GM21825 (cell line): ENCODE measurements at regions not wholly inside any gene's neighbourhood (a gene's known extent, or its start where the extent isn't known, plus 50 kb on each side); places are given as distances from the start of the nearest gene placed in this dataset.

ENCODE experiments used
- ATAC-seq: cut with Tn5 transposase; IDR thresholded peaks from one replicate; pipeline ENCODE4 v1.9.1; 2021; ENCODE audit warnings: mild to moderate bottlenecking, moderate library complexity; ENCODE audit not compliant: unreplicated experiment

DNA sequence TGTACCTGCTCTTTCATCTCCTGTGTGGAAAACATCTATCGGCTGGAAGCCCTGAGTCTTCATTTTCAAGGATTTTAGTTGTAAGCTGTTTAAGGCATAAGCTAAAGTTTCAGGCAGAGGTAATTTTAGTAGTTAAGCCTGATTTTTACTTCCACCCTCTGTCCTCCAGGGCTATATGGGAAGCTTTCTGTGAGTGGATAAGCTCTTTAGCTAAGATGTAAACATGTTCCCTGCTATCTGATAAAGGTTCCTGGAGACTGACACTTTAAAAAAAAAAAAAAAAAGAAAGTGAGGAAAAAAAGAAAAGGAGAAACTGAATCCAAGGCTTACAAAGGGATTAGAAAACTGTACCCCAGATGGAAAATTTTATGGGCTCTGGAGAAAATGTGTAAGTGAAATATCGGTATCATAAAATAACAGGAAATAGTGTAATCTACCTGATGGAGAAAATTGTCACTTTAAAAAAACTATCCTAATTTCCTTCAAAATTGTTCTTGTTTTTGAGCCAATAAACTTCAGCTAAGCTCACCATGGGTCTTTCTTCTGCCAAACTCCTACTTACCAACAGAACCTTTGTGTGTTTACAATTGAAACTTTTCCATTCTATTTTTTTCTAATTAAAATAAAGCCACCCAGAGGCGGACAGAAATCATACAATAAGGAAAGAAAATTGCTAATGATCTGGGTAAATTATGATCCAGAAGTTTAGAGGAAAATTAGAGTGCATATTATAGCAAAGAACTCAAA, 180.5 kb downstream of the TGFB2 start:
- no peak for ATAC-seq

DNA sequence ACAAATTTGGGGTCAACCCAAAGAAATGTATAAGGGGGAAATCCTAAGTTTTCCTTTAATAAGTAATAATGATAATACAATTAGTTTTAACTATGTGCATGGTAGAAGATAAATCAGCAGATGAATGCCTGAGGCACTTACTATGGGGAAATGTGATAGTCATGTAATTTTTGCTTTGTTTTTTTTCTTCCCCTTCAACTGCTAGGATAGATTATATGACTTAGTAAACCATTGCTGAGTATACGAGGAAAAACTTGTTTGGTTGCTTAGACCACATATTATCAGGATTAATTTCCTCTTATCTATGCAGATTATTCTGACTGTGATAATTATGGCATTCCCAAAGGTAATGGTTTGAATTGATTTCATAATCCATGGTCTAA, 181.1 kb downstream of the TGFB2 start:
- no peak for ATAC-seq

DNA sequence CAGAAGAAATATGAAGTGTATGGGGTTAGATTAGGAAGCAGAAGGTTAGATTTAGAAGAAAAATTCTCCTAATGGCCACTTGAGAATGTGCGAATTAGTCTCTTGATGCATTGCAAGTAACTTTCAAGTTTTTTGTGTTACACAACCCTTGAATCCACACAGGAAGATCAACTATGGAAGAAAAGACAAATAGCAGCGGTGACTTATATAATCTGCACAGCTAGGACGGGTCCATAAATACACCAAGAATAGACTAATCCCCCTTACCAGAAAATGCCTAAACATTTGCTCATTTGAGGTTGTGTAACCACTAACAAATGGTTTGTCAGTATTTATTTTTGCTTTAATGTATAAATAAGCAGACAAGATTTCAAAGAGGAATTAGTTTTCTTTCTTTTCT, 182.6 kb downstream of the TGFB2 start:
- no peak for ATAC-seq

DNA sequence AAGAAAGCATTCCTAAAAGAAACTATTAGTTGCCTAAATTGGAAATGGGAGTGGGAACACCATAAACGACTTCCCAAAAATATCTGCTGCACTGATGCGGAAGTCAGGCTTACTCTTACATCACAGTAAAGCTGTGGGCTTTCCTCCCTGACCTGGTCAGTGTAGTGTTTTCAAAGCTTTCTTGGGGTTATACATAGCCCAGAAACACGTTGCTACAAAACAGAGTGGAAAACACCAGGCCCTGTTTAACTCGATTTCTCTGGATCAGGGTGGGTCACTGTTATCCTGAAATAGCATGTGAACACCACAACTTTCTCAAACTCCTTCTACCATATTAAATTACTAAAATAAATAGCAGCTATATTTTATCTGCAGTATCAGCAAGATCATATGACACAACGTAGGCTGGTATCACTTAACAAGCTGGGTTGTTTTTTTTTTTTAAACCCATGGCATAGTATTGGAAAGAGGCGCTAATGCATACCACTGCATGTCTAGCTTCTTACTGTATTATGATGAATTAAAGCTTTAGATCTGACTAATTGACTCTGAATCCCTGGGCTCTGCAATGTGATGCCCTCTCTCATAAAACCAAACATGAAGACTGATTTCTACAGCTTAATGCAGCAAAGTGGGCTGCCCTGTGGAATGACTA, 184.6 kb downstream of the TGFB2 start:
- ATAC-seq = no peak

DNA sequence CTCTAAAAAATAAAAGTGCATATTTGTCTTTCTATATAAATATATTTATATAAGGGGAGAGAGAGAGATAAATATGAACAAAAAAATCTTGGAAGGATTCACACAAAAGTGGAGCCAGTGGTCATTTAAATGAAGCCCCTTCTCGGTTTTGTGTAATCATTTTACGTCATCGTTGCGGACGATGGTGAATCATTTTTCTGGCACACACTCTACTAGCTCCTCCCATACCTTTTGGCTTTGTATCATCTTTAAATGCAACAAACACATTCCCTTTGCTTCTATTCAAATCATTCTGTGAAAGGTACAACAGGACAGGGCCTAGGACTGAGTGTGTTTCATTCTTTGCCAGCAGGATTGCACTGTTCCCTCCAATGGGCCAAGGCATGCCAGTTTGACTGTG, 186.8 kb downstream of the TGFB2 start:
- no peak for ATAC-seq

DNA sequence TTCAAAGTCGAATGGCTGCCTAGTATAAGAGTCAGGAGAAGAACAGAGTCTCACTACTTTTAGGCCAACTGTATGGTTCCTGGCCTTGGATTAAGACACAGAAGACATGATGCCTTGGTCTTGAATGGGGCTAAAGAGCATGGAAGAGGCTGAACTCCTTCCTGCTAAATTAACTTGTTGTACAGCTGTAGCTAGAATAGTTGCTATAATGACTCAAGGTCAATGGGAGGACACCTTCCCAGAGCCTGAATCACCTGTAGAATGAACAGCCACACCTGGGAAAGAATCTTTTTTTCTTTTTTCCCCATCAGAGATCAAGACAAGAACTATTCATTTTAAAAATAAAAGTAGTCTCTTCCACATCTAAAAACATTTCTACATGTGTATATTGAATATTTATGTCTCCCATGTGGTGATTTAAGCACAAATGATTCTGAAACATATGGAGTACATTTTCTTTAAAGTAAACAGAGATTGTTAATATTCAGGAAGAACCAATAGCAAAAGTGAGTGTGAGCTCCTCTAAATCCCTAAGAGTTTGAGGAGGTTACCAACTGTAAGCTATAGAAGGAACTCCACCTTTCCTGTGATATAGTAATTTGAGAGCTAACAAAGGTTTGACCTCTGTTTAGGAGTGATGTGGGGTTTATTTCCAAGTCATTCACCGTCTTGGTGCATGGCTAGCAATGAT, 191.3 kb downstream of the TGFB2 start:
- ATAC-seq = no peak

DNA sequence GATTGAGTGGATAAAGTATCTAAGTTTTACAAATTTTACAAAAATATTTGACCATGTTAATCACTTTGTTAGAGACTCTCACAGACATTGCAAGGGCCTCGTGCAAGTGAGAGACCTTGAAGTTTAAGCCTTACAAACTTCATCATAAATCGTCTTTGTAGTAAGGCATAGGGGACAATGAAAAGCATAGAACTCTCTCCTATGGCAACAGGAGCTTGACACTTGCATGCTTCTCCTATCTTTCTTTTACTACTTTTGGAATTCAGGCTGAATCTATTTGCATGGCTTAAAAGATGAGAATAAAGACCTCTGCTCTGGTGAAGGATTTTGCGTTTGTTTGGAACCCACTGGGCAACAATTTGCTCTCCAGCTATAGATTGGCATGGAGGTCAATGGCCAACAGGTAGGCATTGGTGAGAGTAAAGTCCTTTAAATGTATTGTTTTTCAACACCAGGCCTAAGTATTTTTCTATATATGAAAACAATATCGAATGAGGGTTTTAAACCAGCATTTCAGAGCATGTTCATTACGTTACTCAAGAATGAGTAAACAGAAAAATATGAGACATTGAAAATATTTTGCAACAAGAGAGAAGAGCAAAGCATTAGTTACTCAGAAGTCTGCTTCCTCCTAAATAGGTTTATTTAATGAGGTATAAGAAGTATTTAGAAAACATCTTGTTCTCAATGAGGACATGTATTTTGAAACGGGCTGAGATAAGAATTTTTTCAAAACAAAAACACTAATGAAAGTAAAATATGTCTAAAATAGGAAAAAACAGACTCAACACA, 192.2 kb downstream of the TGFB2 start:
- ATAC-seq = no peak

DNA sequence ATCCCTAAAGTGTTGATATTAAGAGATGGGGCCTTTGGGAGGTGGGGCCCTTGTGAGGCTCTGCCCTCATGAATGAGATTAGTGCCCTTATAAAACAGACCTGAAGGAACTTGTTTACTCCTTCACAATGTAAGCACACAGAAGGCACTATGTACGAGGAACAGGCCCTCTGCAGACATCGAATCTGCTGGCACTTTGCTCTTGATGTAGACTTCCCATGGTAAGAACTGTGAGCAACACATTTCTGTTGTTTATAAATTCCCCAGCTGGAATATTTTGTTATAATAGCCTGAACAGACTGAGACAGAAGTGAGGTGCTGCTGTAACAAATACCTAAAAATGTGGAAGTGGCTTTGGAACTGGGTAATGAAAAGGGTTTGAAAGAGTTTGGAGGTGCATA, 193.2 kb downstream of the TGFB2 start:
- no peak for ATAC-seq

DNA sequence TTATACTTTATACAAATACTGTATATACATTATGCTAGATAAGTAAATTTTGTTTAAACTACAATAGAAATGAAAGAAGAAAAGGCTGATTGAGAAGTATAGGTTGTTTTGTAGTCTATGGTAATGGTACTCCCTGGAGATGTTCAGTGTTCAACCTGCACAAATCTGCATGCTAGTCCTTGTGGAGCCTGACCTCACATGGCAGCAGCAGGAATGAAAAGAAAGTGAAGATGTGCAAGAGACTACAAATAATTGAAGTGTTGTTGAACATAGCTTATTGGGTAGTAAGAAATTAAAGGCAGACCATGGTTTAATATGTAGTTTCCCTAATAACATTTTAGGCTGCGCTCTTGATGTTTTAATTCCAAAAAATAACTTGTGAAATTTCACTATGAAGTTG, 201.2 kb downstream of the TGFB2 start:
- no peak for ATAC-seq

DNA sequence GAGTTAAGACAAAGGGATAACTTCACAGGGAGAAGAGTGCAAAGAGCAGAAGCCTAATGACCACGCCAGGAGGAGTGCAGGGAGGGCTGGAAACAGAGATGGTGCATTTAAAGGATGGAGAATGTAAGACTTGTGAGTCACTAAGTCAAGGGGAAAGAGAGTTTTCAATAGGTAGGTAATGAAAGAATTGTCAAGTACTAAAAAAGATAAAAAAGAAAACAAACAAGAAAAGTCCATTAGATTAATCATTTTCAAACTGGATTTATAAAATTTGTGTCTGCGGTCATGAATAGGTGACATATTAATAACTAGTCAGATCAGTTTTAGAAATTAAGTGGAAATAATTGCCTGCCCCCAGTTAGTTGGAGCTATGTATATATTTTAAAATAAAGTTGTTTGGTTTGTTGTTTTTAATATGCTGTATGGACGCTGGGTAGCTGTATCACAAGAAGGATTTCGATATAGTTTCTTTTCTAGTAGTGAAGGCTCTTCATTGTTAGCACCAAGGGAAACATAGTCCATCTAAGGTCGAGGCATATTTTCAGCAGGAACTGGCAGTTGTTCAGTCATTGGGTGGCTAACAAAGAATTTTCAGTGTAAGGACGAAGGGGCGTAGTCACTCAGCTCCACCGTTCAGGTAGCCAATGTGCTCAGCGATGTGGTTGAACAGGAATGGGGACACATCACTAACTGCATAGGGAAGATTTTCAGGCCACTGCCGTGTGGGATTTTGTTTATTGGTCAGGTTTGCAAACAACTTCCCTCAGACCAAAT, 203.0 kb downstream of the TGFB2 start:
- no peak for ATAC-seq

DNA sequence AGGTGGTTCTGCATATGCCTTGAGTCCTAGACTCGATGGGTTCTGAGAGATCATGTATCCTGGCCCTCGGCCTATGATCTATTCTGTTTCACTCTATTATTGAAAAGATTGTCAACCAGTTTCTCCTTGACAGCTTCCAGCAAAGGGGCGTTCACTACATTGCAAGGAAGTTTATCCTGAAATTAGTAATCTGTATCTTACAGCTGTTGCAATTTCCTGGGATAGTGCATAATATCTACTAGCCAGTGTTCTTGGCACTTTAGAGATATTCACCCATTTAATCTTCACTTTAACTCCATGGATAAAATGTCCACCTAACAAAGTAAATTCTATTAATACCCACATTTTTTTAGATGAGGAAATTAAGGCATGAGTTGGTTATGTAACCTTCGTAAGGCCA, 203.6 kb downstream of the TGFB2 start:
- no peak for ATAC-seq

DNA sequence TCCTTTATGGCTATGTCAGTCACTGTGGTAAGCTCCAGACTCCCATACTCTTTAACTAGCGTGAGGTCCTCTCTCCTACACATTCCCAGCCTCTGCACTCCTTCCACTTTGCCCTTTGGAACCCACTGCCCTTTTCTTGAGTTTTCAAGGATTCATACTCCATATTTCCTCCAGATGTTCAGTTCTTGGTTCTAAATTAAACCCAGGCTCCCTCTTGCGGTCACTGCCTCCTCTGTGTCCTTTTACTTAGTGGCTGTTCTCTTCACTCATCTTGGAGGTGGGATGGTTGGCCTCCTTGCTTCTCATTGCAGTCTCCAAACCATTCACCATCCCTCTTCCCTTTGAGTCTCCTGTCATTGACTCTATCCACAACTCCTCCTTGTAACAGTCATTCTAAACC, 208.1 kb downstream of the TGFB2 start:
- no peak for ATAC-seq

DNA sequence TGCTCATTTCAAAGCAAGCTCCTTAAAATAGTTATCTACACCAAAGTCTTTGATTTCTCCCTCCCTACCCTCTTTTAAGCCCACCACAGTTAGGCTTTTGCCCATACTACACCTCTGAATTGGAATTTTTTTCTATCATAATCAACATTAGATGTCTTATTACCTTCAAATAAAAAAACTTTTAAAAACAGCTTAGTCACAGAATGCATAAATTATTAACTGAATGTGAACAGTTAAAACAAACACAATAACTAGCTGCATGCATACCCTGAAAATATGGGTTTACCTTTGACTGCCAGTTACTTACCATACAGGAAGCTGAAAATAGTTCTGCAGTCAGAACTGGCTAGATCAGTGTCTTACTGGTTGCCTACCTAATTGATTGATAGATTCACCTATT, 210.9 kb downstream of the TGFB2 start:
- no peak for ATAC-seq

DNA sequence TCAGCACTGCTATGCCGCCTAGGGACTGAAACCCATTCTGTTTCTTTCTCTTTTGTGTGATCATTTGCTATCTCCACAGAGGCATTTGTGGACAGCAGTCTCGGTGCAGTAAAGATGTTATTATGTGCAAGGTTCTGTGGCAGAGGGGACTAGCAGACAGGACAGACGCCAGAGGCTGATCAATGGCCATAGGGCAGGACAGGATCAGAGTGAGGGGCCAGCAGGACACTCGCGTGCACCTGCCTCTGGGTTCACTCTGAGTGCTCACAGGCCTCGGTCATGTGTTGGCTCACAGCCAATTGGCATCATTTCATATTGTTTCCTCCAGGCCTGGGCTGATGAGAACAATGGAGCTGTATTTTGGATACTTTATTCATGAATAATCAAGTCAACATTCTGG, 212.6 kb downstream of the TGFB2 start:
- ATAC-seq = no peak

DNA sequence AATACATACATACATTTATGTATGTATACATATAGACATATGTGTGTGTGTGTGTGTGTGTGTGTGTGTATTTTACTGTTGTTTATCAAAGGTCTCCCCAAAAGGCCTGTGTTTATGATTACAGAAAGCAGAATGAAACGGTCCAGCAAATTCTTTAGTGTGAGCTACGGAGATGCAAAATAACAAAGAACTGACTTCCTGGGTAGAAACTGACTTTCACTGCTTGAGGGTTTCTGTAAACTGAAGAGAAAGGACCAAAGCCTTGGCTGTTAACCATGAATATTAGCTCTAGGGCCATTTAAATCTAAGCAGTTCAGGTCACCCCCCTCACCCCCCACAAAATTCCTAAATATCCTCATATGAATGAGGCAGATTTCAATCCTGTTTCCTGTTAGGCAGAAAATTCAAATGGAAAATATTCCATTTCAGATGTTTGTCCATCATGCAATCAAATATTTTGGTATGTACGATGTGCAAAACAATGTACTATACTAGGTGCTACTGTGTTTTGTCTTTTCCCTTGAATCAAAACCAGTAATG, 213.2 kb downstream of the TGFB2 start:
- ATAC-seq = no peak

DNA sequence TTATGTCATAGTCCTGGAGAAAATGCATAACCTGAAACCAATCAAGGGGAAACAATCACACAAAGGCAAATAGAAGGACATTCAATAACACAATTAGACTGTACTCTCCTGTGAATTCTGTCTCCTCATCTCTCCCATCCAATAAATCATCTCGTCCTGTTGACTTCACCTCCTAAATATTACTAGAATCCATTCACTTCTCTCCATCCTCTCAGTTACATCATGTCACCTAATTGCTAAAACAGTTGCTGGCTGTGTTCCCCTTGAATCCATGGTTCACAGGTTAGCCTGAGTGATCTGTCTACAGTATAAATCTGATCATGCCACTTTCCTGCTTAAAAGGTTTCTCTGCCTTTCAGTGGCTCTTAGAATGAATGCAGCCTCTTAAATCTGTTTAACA, 220.2 kb downstream of the TGFB2 start:
- no peak for ATAC-seq

DNA sequence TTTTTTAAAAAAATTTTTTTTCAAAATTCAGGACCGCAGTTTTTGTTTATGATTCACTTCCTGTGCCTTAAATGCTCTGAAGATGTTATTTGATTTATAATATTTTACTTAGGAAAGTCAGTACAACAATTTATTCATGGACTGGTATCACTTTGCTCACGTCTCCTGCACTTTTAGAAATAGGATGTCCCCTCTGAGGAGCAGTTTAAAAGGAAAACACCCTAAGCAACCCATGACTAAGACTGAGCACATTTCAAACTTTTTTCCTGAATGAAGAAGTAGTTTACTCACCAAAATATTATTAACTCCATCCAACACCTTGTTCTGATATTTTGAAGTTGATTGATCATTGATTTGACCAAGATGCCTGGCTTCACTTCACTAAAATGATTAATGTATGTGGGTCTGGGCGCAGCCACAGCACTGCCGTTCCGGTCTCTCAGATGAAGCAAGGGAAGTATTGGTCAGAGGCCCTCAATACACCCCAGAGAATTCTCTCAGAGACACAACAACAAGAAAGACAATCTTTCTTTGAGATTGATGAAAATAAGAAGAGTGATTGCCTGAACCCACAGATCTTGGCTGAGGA, 223.9 kb downstream of the TGFB2 start:
- ATAC-seq = no peak

DNA sequence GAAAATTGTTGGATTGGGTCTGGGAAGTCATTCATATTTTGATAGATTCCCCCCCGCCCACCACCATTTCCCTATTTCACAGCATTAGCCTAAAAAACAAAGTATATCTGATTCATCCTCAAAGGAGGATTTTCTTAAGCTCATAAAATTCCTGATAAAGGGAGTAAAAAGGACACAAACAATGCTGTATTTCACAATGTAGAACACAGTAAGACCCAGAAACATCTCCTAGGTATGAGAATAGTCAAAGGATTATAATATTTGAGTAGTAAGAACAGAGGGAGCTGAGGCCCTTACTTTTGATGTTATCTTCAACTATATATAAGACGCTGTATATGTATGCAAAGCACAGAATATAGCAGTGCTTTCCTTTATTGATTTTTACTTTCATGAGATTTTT, 225.3 kb downstream of the TGFB2 start:
- ATAC-seq = no peak

DNA sequence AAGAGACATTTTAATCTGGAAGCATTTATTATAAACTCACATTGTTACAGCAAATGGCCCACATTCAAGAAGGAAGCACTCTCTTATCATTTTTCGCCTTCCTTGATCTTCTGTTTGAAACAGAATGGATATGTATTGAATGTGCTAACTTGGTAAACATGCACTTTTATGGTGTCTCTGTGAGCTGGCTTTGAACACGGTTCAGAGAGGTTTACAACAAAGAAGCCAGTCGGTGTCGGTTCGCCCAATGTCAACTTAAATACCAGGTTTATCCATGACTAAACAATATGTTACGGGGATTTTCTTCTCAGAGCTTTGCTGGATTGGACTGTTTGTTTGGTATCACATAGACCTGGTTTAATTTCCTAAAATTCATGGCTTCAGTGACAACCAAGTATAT, 226.4 kb downstream of the TGFB2 start:
- ATAC-seq = no peak

DNA sequence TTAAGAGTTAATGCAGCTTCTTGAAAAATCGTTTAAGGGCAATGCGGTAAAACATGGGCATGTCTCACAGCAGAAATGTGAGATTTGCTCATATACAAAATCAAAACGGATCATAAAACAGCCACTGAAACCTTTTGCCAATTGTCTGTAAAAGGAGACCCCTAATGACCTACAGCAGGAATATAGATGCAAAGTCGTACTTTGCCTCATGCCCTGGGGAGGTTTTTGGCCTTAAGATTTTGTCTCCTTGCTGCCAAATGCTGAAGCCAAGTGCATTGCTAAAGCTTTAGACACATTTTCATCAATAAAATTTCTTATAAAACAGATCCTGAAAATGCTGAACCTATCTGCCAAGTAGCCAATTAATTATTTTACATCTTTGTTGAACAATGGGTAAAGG, 226.9 kb downstream of the TGFB2 start:
- ATAC-seq = no peak
